ENCODE measurements at regions not wholly inside any gene's neighbourhood (a gene's known extent, or its start where the extent isn't known, plus 50 kb on each side); places are given as distances from the start of the nearest gene placed in this dataset.

DNA sequence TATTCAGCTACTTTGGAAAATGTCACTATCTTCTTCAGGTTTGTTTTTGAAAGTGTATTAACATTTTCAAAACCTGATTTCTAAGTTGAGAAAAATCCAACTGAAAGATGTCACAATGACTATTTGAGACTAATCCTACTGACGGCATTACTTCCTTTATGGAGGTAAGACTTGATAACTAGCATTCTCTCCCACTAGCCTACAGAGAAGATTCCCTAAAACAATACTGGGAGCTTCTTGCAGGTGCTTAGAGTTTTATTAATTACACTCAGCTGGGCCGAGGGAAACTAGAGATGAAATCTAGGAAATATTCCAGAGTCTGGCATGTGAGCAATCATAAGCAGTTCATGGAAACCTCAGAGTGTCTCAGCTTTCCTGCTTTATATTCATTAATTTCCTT is 114.0 kb downstream of the LCA5 start:
- Histone ChIP-seq H3K27me3 (no peaks in the 10 kb centered on the region), H3K4me1 (no peaks in the 10 kb centered on the region), H3K27ac (no peak overlapping the region), H3K4me3 (replicated peaks in 1 of 3) (no peak overlapping the region), H3K36me3 (no peaks in the 10 kb centered on the region), H3K9me3 (no peaks in the 10 kb centered on the region)
- 80 to 81% methylated on average over 2 of the region's 2 CpGs for WGBS, 2 donors
- no peak for DNase-seq
- TF ChIP-seq, protein P1, sequence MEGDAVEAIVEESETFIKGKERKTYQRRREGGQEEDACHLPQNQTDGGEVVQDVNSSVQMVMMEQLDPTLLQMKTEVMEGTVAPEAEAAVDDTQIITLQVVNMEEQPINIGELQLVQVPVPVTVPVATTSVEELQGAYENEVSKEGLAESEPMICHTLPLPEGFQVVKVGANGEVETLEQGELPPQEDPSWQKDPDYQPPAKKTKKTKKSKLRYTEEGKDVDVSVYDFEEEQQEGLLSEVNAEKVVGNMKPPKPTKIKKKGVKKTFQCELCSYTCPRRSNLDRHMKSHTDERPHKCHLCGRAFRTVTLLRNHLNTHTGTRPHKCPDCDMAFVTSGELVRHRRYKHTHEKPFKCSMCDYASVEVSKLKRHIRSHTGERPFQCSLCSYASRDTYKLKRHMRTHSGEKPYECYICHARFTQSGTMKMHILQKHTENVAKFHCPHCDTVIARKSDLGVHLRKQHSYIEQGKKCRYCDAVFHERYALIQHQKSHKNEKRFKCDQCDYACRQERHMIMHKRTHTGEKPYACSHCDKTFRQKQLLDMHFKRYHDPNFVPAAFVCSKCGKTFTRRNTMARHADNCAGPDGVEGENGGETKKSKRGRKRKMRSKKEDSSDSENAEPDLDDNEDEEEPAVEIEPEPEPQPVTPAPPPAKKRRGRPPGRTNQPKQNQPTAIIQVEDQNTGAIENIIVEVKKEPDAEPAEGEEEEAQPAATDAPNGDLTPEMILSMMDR (IDR thresholded peaks at IDR 0.05): no peak
- intact Hi-C loops (cut with DNase I): no loop called here

DNA sequence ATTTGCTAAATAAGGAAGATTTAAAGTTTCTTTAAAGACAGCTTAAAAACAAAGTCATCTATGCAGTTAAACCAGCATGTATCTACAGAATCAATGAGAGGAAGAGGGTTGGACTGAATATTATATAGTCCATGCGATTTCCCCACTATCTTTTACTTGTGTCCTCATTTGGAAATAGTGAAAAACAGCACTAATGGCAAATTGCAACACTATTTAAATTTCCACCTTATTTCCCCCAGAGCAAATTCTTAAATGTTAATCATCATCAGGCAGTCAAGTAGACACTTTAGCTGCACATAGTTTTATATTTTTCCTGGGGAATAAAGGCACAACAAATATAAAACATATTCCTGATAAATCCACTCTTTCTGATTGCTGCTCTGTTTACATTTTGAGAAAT is 114.6 kb downstream of the LCA5 start:
- DNase-seq: no peak
- TF ChIP-seq, protein P1 (IDR thresholded peaks at IDR 0.05): no peak
- no peak for TF ChIP-seq POLR2A (IDR thresholded peaks at IDR 0.05)
- 84 to 91% methylated on average over 1 of the region's 1 CpG for whole genome bisulfite sequencing, 2 donors

DNA sequence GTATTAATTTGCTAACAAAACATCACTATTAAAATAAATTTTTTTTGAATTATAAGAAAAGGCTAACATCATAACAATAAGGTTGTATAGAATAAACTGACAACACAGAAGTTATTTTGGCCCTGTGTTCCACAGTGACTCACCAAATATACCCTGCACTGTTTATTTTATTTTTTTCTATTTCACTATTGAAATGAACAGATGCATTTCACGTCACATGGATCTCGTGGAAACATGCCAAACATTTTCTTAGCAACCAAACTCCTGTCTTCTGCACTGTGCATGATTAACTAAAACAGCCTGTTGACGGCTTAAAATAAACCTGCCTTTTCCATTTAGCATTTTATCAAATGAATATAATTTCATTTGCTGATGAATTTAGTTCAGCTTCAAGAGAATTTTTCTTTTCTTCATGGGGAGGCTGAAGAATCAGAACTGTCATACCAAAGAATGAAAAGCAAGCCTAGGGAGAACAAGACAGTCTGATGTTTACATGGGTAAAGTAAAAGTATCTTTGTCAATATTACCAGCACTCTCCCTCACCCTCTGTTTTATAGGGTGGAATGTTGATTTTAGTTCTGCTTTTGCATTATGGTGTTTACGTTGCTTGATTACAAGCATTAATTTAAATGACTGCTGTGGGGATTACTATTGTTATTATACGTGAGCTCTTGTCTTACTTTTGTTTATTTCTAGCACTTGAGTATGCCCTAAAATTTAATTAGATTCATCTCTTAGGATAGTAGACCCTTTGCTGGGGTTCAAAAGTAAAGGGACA is 115.3 kb downstream of the LCA5 start:
- Histone ChIP-seq H3K4me3 (replicated peaks in 1 of 3) (no peak overlapping the region), H3K9me3 (no peaks in the 10 kb centered on the region), H3K36me3 (no peaks in the 10 kb centered on the region), H3K27ac (no peak overlapping the region), H3K4me1 (no peaks in the 10 kb centered on the region), H3K27me3 (no peaks in the 10 kb centered on the region)
- intact Hi-C loops (cut with DNase I): no loop called here
- peak; percentile 13 to 19 for DNase-seq
- WGBS, 2 donors: 34 to 40% methylated on average over 5 of the region's 5 CpGs
- no peak for TF ChIP-seq POLR2A (IDR thresholded peaks at IDR 0.05)
- TF ChIP-seq, protein P1 (IDR thresholded peaks at IDR 0.05): no peak

More for the DNA sequence above, 114.6 kb downstream of the LCA5 start:
- Histone ChIP-seq H3K4me1 (no peaks in the 10 kb centered on the region), H3K27ac (no peak overlapping the region), H3K27me3 (no peaks in the 10 kb centered on the region), H3K9me3 (no peaks in the 10 kb centered on the region), H3K4me3 (replicated peaks in 1 of 3) (no peak overlapping the region), H3K36me3 (no peaks in the 10 kb centered on the region)
- intact Hi-C loops (cut with DNase I): no loop called here

DNA sequence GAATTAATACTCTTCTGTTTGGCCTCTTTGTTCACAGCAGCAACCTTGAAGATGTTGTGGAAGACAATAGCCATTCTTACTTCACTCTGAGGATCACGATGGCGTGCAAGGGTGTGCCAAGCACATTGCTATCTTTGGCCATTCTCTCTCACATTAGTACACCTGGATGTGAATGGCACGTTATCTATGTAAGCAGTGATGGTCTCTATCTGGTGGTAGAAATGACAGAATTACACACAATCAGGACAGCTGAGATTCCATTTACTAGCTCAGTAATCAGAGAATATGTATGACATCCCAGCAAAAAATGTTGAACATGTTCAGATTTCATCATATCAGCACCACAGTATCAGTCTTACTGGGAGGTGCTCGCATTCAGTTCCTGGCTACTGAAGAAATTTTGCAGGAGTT is 116.2 kb downstream of the LCA5 start:
- Histone ChIP-seq H3K9me3 (no peaks in the 10 kb centered on the region), H3K27ac (no peak overlapping the region), H3K4me1 (no peaks in the 10 kb centered on the region), H3K27me3 (no peaks in the 10 kb centered on the region), H3K36me3 (no peaks in the 10 kb centered on the region), H3K4me3 (replicated peaks in 1 of 3) (no peak overlapping the region)
- DNase-seq: no peak
- WGBS, 2 donors: 94 to 96% methylated on average over 4 of the region's 4 CpGs
- intact Hi-C loops (cut with DNase I): no loop called here
- no peak for TF ChIP-seq POLR2A (IDR thresholded peaks at IDR 0.05)
- TF ChIP-seq, protein P1 (IDR thresholded peaks at IDR 0.05): no peak

DNA sequence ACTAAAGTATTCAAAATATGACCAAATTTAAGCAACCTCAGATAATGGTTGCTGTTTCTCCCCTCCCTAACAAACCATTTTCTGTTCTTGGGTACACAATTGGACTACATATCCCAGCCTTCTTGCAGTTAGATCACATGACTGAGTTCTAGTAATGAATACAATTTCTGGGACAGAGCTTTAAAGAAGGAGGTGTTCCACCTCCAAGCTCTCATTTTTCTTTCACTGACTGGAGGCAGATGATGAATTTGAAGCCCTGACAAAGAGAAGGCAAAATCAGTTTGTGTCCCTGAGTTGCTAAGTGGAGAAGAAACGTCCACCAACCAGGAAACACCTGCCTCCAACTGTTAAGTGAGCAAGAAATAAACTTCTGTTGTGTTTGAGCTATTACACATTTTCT is 117.2 kb downstream of the LCA5 start:
- DNase-seq: no peak
- TF ChIP-seq, protein P1 (IDR thresholded peaks at IDR 0.05): no peak
- TF ChIP-seq POLR2A (IDR thresholded peaks at IDR 0.05): no peak
- H3K4me3 ChIP-seq (replicated peaks in 1 of 3): no peak overlapping the region
- no peaks in the 10 kb centered on the region for H3K36me3 ChIP-seq
- 48% methylated on average over 1 of the region's 1 CpG for WGBS, 2 donors
- H3K27ac ChIP-seq: no peak overlapping the region
- intact Hi-C loops (cut with DNase I): no loop called here
- no peaks in the 10 kb centered on the region for H3K27me3 ChIP-seq
- H3K4me1 ChIP-seq: no peaks in the 10 kb centered on the region
- H3K9me3 ChIP-seq: no peaks in the 10 kb centered on the region

Measured in thyroid gland (tissue), 4 donors.